ENCODE measurements at regions not wholly inside any gene's neighbourhood (a gene's known extent, or its start where the extent isn't known, plus 50 kb on each side); places are given as distances from the start of the nearest gene placed in this dataset.
"Not testable (repeated sequence)": the region's sequence is repeated elsewhere in the genome, so short reads cannot be mapped to it uniquely, and the experiment has no call there.

DNA sequence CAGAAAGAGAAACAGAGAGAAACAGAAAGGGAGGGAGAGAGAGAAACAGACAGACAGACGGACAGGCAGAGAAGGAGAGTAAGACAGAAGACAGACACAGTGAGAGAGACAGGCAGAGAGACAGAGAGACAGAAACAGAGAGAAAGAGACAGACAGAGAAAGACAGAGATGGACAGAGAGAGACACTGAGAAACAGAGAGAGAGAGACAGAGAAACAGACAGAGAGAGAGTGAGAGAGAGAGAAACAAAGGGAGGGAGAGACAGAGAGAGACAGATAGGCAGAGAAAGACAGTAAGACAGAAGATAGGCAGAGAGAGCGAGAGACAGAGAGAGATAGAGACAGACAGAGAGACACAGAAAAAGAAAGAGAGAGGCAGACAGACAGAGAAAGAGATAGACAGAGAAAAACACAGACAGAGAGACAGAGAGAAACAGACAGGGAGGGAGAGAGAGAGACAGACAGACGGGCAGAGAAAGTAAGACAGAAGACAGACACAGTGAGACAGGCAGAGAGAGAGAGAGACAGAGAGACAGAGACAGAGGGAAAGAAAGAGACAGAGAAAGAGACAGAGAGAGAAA lies 753.4 kb upstream of the DEFB115 start:
- no peaks in the 10 kb centered on the region for H3K9me3 ChIP-seq
- H3K27me3 ChIP-seq, result peaks cover 0 to 38% (median 0%) of the 10 kb centered on the region in 9 donors
- 58 to 61% (median 60%) methylated on average over 3 of the region's 3 CpGs for WGBS, 4 donors
- DNase-seq (no peak), ATAC-seq (no peak)
- TF ChIP-seq, protein P1, sequence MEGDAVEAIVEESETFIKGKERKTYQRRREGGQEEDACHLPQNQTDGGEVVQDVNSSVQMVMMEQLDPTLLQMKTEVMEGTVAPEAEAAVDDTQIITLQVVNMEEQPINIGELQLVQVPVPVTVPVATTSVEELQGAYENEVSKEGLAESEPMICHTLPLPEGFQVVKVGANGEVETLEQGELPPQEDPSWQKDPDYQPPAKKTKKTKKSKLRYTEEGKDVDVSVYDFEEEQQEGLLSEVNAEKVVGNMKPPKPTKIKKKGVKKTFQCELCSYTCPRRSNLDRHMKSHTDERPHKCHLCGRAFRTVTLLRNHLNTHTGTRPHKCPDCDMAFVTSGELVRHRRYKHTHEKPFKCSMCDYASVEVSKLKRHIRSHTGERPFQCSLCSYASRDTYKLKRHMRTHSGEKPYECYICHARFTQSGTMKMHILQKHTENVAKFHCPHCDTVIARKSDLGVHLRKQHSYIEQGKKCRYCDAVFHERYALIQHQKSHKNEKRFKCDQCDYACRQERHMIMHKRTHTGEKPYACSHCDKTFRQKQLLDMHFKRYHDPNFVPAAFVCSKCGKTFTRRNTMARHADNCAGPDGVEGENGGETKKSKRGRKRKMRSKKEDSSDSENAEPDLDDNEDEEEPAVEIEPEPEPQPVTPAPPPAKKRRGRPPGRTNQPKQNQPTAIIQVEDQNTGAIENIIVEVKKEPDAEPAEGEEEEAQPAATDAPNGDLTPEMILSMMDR (IDR thresholded peaks at IDR 0.05), result no peak
- no peak for TF ChIP-seq POLR2A (IDR thresholded peaks at IDR 0.05)
- intact Hi-C loops (cut with DNase I), result loop anchor here in 1 of 10 donors (10.0 kb wide), 1 partner anchor 1179 kb away; no protein-coding TSS in a partner anchor
- no peak overlapping the region for H3K27ac ChIP-seq
- no peaks in the 10 kb centered on the region for H3K36me3 ChIP-seq
- H3K4me3 ChIP-seq, result no peak overlapping the region
- no peaks in the 10 kb centered on the region for H3K4me1 ChIP-seq

DNA sequence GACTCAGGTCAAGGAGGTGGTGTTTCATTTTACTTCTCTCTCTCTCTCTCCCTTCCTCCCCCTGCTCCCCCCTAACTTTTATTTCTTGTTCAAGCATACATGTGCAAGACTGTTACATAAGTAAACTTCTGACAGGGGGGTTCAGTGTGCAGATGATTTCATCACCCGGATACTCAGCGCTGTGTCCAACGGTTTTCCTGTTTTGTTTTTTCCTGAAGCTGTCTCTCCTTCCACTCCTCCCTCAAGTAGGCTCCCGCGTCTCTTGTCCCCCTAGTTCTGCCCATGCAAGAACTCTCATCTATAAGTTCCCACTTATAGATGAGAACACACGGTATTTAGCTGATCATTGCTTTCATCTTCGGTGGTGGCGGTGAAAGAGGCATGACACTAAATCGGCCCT lies 751.9 kb upstream of the DEFB115 start:
- H3K36me3 ChIP-seq, result no peaks in the 10 kb centered on the region
- no peak overlapping the region for H3K27ac ChIP-seq
- no peak for ATAC-seq
- intact Hi-C loops (cut with DNase I), result loop anchor here in 1 of 10 donors (10.0 kb wide), 1 partner anchor 1181 kb away; no protein-coding TSS in a partner anchor
- H3K9me3 ChIP-seq, result no peaks in the 10 kb centered on the region
- no peak for DNase-seq
- H3K27me3 ChIP-seq, result peaks cover 0 to 23% (median 0%) of the 10 kb centered on the region in 9 donors
- H3K4me1 ChIP-seq, result no peaks in the 10 kb centered on the region
- TF ChIP-seq, protein P1 (IDR thresholded peaks at IDR 0.05), result no peak
- TF ChIP-seq POLR2A (IDR thresholded peaks at IDR 0.05), result no peak
- H3K4me3 ChIP-seq, result no peak overlapping the region
- WGBS, 4 donors, result 85 to 92% (median 85%) methylated on average over 9 of the region's 9 CpGs

DNA sequence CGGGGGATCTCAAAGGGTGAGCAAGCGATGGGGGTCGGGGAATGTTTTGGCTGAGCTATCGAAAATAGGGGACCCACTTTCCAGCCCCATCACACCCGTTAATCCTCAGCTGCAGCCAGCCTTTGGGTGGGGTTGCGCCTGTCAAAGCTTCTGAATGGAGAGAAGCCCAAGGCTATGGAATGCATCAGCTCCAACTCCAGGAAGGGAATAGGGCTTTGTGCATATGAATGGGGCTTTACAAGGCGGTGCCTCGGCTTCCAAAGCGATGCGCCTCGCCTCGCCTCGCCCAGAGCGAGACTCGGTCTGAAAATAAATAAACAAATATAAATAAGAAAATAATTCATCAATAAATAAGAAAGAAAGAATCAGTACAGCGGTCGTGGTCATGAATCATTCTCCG lies 751.4 kb upstream of the DEFB115 start:
- Histone ChIP-seq H3K4me3 (no peak overlapping the region), H3K27ac (no peak overlapping the region), H3K27me3 (peaks cover 0 to 18% (median 0%) of the 10 kb centered on the region in 9 donors), H3K4me1 (no peaks in the 10 kb centered on the region), H3K36me3 (no peaks in the 10 kb centered on the region), H3K9me3 (peaks cover 0 to under 1% (median 0%) of the 10 kb centered on the region in 12 donors)
- TF ChIP-seq, protein P1 (IDR thresholded peaks at IDR 0.05), result no peak
- no peak for TF ChIP-seq POLR2A (IDR thresholded peaks at IDR 0.05)
- no peak for ATAC-seq
- no peak for DNase-seq
- intact Hi-C loops (cut with DNase I), result loop anchor here in 1 of 10 donors (10.0 kb wide), 1 partner anchor 1181 kb away; no protein-coding TSS in a partner anchor
- WGBS, 4 donors, result 74 to 89% (median 88%) methylated on average over 18 of the region's 18 CpGs

DNA sequence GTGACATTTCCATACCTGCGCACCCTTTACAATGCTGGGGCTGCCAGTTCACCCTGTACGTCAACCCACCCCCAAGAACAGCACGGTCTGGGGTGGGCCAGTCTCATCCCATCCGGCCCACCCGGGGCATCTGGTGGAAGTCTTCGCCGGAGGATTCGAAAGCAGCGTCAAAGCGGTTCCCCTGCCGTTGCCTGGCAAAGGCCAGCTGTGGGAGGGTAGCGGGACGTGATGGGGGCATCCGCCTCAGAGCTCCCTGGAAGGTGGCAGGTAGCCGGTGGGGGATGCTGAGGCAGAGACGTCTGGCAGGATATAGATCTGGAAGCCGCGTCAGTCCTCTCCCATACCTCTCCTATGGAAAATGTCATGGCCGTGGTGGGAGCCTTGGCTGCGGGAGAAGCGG lies 749.1 kb upstream of the DEFB115 start:
- not testable (repeated sequence) for ATAC-seq, H3K9me3 ChIP-seq, H3K4me3 ChIP-seq, H3K36me3 ChIP-seq, H3K4me1 ChIP-seq, DNase-seq, H3K27ac ChIP-seq, H3K27me3 ChIP-seq
- intact Hi-C loops (cut with DNase I), result loop anchor here in 1 of 10 donors (10.0 kb wide), 1 partner anchor 1184 kb away; no protein-coding TSS in a partner anchor
- WGBS, 4 donors, result 87 to 94% (median 93%) methylated on average over 21 of the region's 21 CpGs

Measured in heart left ventricle (tissue), 16 donors.